Ovary (tissue), 3 donors: ENCODE measurements at regions not wholly inside any gene's neighbourhood (a gene's known extent, or its start where the extent isn't known, plus 50 kb on each side); places are given as distances from the start of the nearest gene placed in this dataset.

Experiments used
- CTCF ChIP-seq, 3 donors: fragments of 450-650 bp in 2 of 3; fragments of 200-600 bp in 1 of 3; IDR thresholded peaks; one replicate each; pipeline versions ENCODE4 v1.5.1 to v1.8.0; 2016 to 2022; ENCODE audit warnings: antibody characterized with exemption in 3 of 3, mild to moderate bottlenecking in 1 of 3
- EP300 ChIP-seq: sonication (generic); formaldehyde crosslinking; IDR thresholded peaks from one replicate; pipeline ENCODE4 v1.6.1; 2017; ENCODE audit warnings: antibody characterized with exemption
- POLR2A ChIP-seq: fragments of 450-650 bp; IDR thresholded peaks from one replicate; pipeline ENCODE4 v1.6.1; 2017; ENCODE audit warnings: antibody characterized with exemption, mild to moderate bottlenecking, moderate library complexity
- donor health status: DM: no; HTN: no; CAD: no.

- no peak for TF ChIP-seq POLR2A
- no peak for TF ChIP-seq CTCF (IDR thresholded peaks at IDR 0.05)
- no peak for TF ChIP-seq EP300
Measured at GRCh38 chr4:180101348-180102083, 2141.7 kb upstream of the TENM3 start.
